ENCODE measurements at regions not wholly inside any gene's neighbourhood (a gene's known extent, or its start where the extent isn't known, plus 50 kb on each side); places are given as distances from the start of the nearest gene placed in this dataset.

DNA sequence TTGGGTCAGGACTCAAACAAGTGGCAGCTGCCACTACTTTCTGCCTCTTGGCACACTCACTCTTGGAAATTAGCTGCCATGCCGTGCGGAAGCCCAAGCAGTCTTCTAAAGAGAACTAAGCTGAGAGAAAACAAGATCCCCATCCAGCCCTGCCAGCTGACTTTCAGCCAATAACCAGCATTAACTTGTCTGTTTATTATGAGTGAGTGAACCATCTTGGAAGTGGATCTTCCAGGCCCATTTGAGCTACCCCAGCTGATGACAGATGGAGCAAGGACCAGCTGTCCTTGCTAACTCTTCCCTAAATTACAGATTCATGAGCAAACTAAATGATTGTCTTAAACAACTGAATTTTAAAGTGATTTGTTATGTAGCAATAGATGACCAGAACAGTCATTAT lies 73.9 kb upstream of the RBM24 start:
- H3K9ac ChIP-seq (ENCODE audit: control insufficient read depth, extremely low read depth, insufficient read depth, low read length): no peak overlapping the region
- FAIRE-seq: no peak
- no peaks in the 10 kb centered on the region for H3K9me1 ChIP-seq (ENCODE audit: control insufficient read depth, extremely low read depth, insufficient read depth, low read length)
- TF ChIP-seq EZH2 (IDR thresholded peaks at IDR 0.05; ENCODE audit: low read length): no peak
- no peak for TF ChIP-seq CTCF (optimal IDR thresholded peaks at IDR 0.05 in 1 of 3, IDR thresholded peaks at IDR 0.05 in 1 of 3, conservative IDR thresholded peaks at IDR 0.05 in 1 of 3; ENCODE audit: extremely low read depth in 1 of 3, insufficient read depth in 2 of 3, low read length in 3 of 3)
- H3K36me3 ChIP-seq (ENCODE audit: control insufficient read depth in 2 of 2, extremely low read depth in 1 of 2, insufficient read depth in 2 of 2, low read length in 2 of 2): no peaks in the 10 kb centered on the region
- no peak overlapping the region for H2AFZ ChIP-seq (ENCODE audit: control insufficient read depth, low read length)
- H3K9me3 ChIP-seq (ENCODE audit: control insufficient read depth, low read depth, low read length): no peaks in the 10 kb centered on the region
- H3K27ac ChIP-seq (ENCODE audit: control insufficient read depth, insufficient read depth, low read length): no peak overlapping the region
- no peak for DNase-seq (ENCODE audit: low read depth, low spot score)
- no peaks in the 10 kb centered on the region for H3K27me3 ChIP-seq (ENCODE audit: control insufficient read depth, extremely low read depth, insufficient read depth, low read length)
- H3K79me2 ChIP-seq (ENCODE audit: control insufficient read depth, insufficient read depth, low read length): no peaks in the 10 kb centered on the region
- H3K4me1 ChIP-seq (ENCODE audit: control insufficient read depth, extremely low read depth, insufficient read depth, low read length): no peaks in the 10 kb centered on the region
- H3K4me3 ChIP-seq (ENCODE audit: control insufficient read depth in 2 of 3, extremely low read depth in 1 of 3, insufficient read depth in 2 of 3, low read depth in 1 of 3, low read length in 3 of 3): no peak overlapping the region
- H3K4me2 ChIP-seq (ENCODE audit: control insufficient read depth, extremely low read depth, insufficient read depth, low read depth, low read length): no peak overlapping the region
- no peaks in the 10 kb centered on the region for H4K20me1 ChIP-seq (ENCODE audit: control insufficient read depth, extremely low read depth, insufficient read depth, low read length)
- dilution Hi-C loops (cut with MboI; ENCODE audit: extremely low pct_ligation_motif_present, low sequenced_read_pairs): no loop called here

DNA sequence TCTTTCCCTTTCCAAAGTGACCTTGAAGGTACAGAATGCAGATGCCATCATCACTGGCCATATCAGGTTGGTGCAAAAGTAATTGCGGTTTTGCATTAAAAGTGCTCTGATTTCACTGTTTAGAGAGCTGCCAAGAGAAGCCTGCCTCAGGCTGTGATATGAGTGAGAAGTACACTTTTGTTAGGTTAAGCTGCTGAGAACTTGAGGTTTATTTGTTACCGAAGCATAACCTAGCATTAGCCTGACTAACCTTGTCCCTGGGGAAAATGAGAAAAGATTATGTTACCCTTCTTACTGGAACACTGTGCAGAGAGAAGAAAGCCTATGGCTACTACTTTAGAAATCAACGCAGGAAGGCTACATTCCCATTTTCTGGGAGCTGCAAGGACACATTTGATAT lies 70.5 kb upstream of the RBM24 start:
- Histone ChIP-seq H2AFZ (ENCODE audit: control insufficient read depth, low read length) (no peak overlapping the region), H3K4me3 (ENCODE audit: control insufficient read depth in 2 of 3, extremely low read depth in 1 of 3, insufficient read depth in 2 of 3, low read depth in 1 of 3, low read length in 3 of 3) (no peak overlapping the region), H3K9me1 (ENCODE audit: control insufficient read depth, extremely low read depth, insufficient read depth, low read length) (no peaks in the 10 kb centered on the region), H3K36me3 (ENCODE audit: control insufficient read depth in 2 of 2, extremely low read depth in 1 of 2, insufficient read depth in 2 of 2, low read length in 2 of 2) (no peaks in the 10 kb centered on the region), H3K4me2 (ENCODE audit: control insufficient read depth, extremely low read depth, insufficient read depth, low read depth, low read length) (no peak overlapping the region), H3K27me3 (ENCODE audit: control insufficient read depth, extremely low read depth, insufficient read depth, low read length) (no peaks in the 10 kb centered on the region), H3K4me1 (ENCODE audit: control insufficient read depth, extremely low read depth, insufficient read depth, low read length) (no peaks in the 10 kb centered on the region), H3K9me3 (ENCODE audit: control insufficient read depth, low read depth, low read length) (no peaks in the 10 kb centered on the region), H3K9ac (ENCODE audit: control insufficient read depth, extremely low read depth, insufficient read depth, low read length) (no peak overlapping the region), H3K27ac (ENCODE audit: control insufficient read depth, insufficient read depth, low read length) (no peak overlapping the region), H3K79me2 (ENCODE audit: control insufficient read depth, insufficient read depth, low read length) (no peaks in the 10 kb centered on the region), H4K20me1 (ENCODE audit: control insufficient read depth, extremely low read depth, insufficient read depth, low read length) (no peaks in the 10 kb centered on the region)
- FAIRE-seq (no peak), DNase-seq (ENCODE audit: low read depth, low spot score) (no peak)
- dilution Hi-C loops (cut with MboI; ENCODE audit: extremely low pct_ligation_motif_present, low sequenced_read_pairs): no loop called here
- no peak for TF ChIP-seq CTCF (optimal IDR thresholded peaks at IDR 0.05 in 1 of 3, IDR thresholded peaks at IDR 0.05 in 1 of 3, conservative IDR thresholded peaks at IDR 0.05 in 1 of 3; ENCODE audit: extremely low read depth in 1 of 3, insufficient read depth in 2 of 3, low read length in 3 of 3)
- no peak for TF ChIP-seq EZH2 (IDR thresholded peaks at IDR 0.05; ENCODE audit: low read length)
